WTC11 (cell line): ENCODE measurements at regions not wholly inside any gene's neighbourhood (a gene's known extent, or its start where the extent isn't known, plus 50 kb on each side); places are given as distances from the start of the nearest gene placed in this dataset.

Experiments
- ATAC-seq: fragments of 200-7000 bp; cut with Tn5 transposase; 2 replicates; pipeline ENCODE4 v1.10.0; 2021; ENCODE audit warnings: mild to moderate bottlenecking, moderate library complexity
- CTCF ChIA-PET: fragments of 300-600 bp; sonication (Branson Sonifier 250); formaldehyde crosslinking; loops from one replicate; lab custom pipeline; 2021; ENCODE audit warnings: antibody characterized with exemption; lab: Charles Lee
- POLR2A ChIA-PET: fragments of 350-600 bp; sonication (Branson Sonifier 250); formaldehyde crosslinking; loops from one replicate; lab custom pipeline; 2021; ENCODE audit warnings: antibody characterized with exemption; lab: Charles Lee
- DNase-seq: peaks from one replicate; pipeline ENCODE4 v3.0.0; 2021; ENCODE audit warnings: low spot score
- H3K27ac Mint-ChIP-seq: 2 replicates; pipeline ENCODE4 v1.8.0; 2021; ENCODE audit warnings: mixed read lengths
- H3K27me3 Mint-ChIP-seq: 2 replicates; pipeline ENCODE4 v1.8.0; 2021; ENCODE audit warnings: low read depth, mild to moderate bottlenecking, moderate library complexity, mixed read lengths
- H3K36me3 Mint-ChIP-seq: 2 replicates; pipeline ENCODE4 v1.8.0; 2021; ENCODE audit warnings: mixed read lengths
- H3K4me1 Mint-ChIP-seq: 2 replicates; pipeline ENCODE4 v1.8.0; 2022; ENCODE audit warnings: mixed read lengths
- H3K4me3 Mint-ChIP-seq: 2 replicates; pipeline ENCODE4 v1.8.0; 2021; ENCODE audit warnings: mild to moderate bottlenecking, moderate library complexity, mixed read lengths
- H3K9me3 Mint-ChIP-seq: 2 replicates; pipeline ENCODE4 v1.8.0; 2021; ENCODE audit warnings: mixed read lengths
- ESRRA ChIP-seq: sonication (generic); formaldehyde crosslinking; IDR thresholded peaks from 2 replicates; pipeline ENCODE4 v1.8.1; 2022; ENCODE audit warnings: mild to moderate bottlenecking, missing genetic modification reagents, borderline replicate concordance
- FOXP1 ChIP-seq: sonication (generic); formaldehyde crosslinking; IDR thresholded peaks from 2 replicates; pipeline ENCODE4 v1.8.0; 2022; ENCODE audit warnings: missing genetic modification reagents, mild to moderate bottlenecking, moderate library complexity, borderline replicate concordance
- HMGA2 ChIP-seq: fragments of 250-450 bp; sonication (Bioruptor Pico); IDR thresholded peaks from 2 replicates; pipeline ENCODE4 v1.4.0; 2021; ENCODE audit warnings: mild to moderate bottlenecking, moderate library complexity
- JAZF1 ChIP-seq: fragments of 250-450 bp; sonication (Bioruptor Pico); IDR thresholded peaks from 2 replicates; pipeline ENCODE4 v1.9.0; 2021; ENCODE audit warnings: moderate library complexity, mild to moderate bottlenecking, inconsistent platforms
- TEAD1 ChIP-seq: sonication (generic); formaldehyde crosslinking; IDR thresholded peaks from 2 replicates; pipeline ENCODE4 v1.8.0; 2022; ENCODE audit warnings: mild to moderate bottlenecking, missing genetic modification reagents
- TEAD4 ChIP-seq: sonication (generic); formaldehyde crosslinking; IDR thresholded peaks from 2 replicates; pipeline ENCODE4 v1.8.0; 2022; ENCODE audit warnings: mild to moderate bottlenecking, missing genetic modification reagents
- ZNF396 ChIP-seq: fragments of 250-450 bp; sonication (Bioruptor Pico); IDR thresholded peaks from 2 replicates; pipeline ENCODE4 v1.8.0; 2021; ENCODE audit warnings: mild to moderate bottlenecking, moderate library complexity, borderline replicate concordance
- ZNF416 ChIP-seq: fragments of 250-450 bp; sonication (Bioruptor Pico); IDR thresholded peaks from 2 replicates; pipeline ENCODE4 v1.9.0; 2021; ENCODE audit warnings: mild to moderate bottlenecking, inconsistent platforms
- ZNF671 ChIP-seq: fragments of 250-450 bp; sonication (Bioruptor Pico); IDR thresholded peaks from 2 replicates; pipeline ENCODE4 v1.8.0; 2021; ENCODE audit warnings: mild to moderate bottlenecking
- TF ChIP-seq, protein P1 (sequence below): sonication (generic); formaldehyde crosslinking; IDR thresholded peaks from 2 replicates; pipeline ENCODE4 v1.8.0; 2022; ENCODE audit warnings: mild to moderate bottlenecking, missing genetic modification reagents
- TF ChIP-seq, protein P2 (sequence below): sonication (generic); formaldehyde crosslinking; IDR thresholded peaks from 2 replicates; pipeline ENCODE4 v1.8.1; 2022; ENCODE audit warnings: missing genetic modification reagents, borderline replicate concordance
- TF ChIP-seq, protein P3 (sequence below): sonication (generic); formaldehyde crosslinking; IDR thresholded peaks from 2 replicates; pipeline ENCODE4 v1.8.1; 2023; ENCODE audit warnings: mild to moderate bottlenecking, missing genetic modification reagents, borderline replicate concordance
- TF ChIP-seq, protein P4 (sequence below): sonication (generic); formaldehyde crosslinking; IDR thresholded peaks from 2 replicates; pipeline ENCODE4 v1.8.1; 2022; ENCODE audit warnings: low read depth, missing genetic modification reagents, borderline replicate concordance
- TF ChIP-seq, protein P5 (sequence below): sonication (generic); formaldehyde crosslinking; conservative IDR thresholded peaks from 2 replicates; pipeline ENCODE4 v1.8.1; 2023; ENCODE audit warnings: mild to moderate bottlenecking, low read depth, missing genetic modification reagents, moderate library complexity

DNA sequence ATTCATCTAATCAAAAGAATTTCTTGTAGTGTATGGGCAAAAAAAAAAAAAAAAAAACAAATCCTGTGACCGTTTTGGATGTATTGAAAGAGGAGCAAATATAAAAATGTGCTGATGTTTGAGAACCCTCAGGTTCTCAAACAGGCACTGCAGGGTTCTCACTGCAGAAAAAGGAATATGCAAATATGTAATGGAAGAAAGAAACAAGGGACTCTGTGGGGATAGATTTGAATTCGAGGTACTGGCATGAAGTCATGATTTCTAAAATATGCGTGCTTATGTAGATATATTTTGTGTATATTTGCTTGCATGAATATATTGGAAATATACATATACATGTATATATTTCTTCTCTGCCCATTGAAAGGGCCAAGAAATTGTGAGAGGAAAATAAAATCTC is 365.0 kb upstream of the RUNX1 start (continued):
- TF ChIP-seq ZNF396 (CRISPR knock-in tag) (no peak), JAZF1 (CRISPR knock-in tag) (no peak), ESRRA (CRISPR knock-in tag) (no peak), ZNF671 (CRISPR knock-in tag) (no peak), HMGA2 (CRISPR knock-in tag) (no peak), TEAD4 (CRISPR knock-in tag) (no peak), TEAD1 (CRISPR knock-in tag) (no peak)

DNA sequence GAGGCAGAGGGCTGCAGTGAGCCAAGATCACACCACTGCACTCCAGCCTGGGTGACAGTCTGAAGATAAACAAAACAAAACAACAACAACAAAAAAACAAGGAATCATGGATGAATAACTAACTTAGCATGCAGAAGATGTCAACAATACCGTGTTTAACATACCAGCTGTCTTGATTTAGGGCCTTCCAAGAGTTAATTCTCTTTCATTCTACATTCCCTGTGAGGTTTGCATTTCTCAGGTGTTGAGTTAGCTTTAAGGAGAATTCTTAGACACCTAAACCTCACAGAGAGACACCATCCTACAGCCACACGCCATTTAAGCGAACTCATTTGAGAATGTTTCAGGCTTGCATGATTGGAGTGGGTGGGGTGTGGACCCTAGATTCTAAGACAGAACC is 363.1 kb upstream of the RUNX1 start:
- ATAC-seq (no peak), DNase-seq (no peak)
- ChIA-PET CTCF (interaction anchor here (0.7 to 1.7 kb wide), 2 partner anchors 12 to 1210 kb away, joined by 4 to 5 read pairs; no protein-coding TSS in a partner anchor), POLR2A (no interaction called here)
- Mint-ChIP-seq H3K27ac (no peak overlapping the region; the same call in 1 of the 2 replicates), H3K4me1 (peaks cover 32% of the 10 kb centered on the region), H3K4me3 (no peak overlapping the region), H3K9me3 (peaks cover 3% of the 10 kb centered on the region; the same call in 1 of the 2 replicates), H3K36me3 (no peaks in the 10 kb centered on the region; the same call in 1 of the 2 replicates), H3K27me3 (no peaks in the 10 kb centered on the region; the same call in 1 of the 2 replicates)
- no peak for TF ChIP-seq FOXP1 (CRISPR knock-in tag)
- TF ChIP-seq, protein P1, sequence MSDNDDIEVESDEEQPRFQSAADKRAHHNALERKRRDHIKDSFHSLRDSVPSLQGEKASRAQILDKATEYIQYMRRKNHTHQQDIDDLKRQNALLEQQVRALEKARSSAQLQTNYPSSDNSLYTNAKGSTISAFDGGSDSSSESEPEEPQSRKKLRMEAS (CRISPR knock-in tag): no peak
- TF ChIP-seq, protein P2, sequence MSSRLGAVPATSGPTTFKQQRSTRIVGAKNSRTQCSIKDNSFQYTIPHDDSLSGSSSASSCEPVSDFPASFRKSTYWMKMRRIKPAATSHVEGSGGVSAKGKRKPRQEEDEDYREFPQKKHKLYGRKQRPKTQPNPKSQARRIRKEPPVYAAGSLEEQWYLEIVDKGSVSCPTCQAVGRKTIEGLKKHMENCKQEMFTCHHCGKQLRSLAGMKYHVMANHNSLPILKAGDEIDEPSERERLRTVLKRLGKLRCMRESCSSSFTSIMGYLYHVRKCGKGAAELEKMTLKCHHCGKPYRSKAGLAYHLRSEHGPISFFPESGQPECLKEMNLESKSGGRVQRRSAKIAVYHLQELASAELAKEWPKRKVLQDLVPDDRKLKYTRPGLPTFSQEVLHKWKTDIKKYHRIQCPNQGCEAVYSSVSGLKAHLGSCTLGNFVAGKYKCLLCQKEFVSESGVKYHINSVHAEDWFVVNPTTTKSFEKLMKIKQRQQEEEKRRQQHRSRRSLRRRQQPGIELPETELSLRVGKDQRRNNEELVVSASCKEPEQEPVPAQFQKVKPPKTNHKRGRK (CRISPR knock-in tag): no peak
- TF ChIP-seq, protein P3, sequence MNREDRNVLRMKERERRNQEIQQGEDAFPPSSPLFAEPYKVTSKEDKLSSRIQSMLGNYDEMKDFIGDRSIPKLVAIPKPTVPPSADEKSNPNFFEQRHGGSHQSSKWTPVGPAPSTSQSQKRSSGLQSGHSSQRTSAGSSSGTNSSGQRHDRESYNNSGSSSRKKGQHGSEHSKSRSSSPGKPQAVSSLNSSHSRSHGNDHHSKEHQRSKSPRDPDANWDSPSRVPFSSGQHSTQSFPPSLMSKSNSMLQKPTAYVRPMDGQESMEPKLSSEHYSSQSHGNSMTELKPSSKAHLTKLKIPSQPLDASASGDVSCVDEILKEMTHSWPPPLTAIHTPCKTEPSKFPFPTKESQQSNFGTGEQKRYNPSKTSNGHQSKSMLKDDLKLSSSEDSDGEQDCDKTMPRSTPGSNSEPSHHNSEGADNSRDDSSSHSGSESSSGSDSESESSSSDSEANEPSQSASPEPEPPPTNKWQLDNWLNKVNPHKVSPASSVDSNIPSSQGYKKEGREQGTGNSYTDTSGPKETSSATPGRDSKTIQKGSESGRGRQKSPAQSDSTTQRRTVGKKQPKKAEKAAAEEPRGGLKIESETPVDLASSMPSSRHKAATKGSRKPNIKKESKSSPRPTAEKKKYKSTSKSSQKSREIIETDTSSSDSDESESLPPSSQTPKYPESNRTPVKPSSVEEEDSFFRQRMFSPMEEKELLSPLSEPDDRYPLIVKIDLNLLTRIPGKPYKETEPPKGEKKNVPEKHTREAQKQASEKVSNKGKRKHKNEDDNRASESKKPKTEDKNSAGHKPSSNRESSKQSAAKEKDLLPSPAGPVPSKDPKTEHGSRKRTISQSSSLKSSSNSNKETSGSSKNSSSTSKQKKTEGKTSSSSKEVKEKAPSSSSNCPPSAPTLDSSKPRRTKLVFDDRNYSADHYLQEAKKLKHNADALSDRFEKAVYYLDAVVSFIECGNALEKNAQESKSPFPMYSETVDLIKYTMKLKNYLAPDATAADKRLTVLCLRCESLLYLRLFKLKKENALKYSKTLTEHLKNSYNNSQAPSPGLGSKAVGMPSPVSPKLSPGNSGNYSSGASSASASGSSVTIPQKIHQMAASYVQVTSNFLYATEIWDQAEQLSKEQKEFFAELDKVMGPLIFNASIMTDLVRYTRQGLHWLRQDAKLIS (CRISPR knock-in tag): no peak
- TF ChIP-seq, protein P4, sequence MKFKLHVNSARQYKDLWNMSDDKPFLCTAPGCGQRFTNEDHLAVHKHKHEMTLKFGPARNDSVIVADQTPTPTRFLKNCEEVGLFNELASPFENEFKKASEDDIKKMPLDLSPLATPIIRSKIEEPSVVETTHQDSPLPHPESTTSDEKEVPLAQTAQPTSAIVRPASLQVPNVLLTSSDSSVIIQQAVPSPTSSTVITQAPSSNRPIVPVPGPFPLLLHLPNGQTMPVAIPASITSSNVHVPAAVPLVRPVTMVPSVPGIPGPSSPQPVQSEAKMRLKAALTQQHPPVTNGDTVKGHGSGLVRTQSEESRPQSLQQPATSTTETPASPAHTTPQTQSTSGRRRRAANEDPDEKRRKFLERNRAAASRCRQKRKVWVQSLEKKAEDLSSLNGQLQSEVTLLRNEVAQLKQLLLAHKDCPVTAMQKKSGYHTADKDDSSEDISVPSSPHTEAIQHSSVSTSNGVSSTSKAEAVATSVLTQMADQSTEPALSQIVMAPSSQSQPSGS: no peak
- no peak for TF ChIP-seq ZNF416 (CRISPR knock-in tag)

DNA sequence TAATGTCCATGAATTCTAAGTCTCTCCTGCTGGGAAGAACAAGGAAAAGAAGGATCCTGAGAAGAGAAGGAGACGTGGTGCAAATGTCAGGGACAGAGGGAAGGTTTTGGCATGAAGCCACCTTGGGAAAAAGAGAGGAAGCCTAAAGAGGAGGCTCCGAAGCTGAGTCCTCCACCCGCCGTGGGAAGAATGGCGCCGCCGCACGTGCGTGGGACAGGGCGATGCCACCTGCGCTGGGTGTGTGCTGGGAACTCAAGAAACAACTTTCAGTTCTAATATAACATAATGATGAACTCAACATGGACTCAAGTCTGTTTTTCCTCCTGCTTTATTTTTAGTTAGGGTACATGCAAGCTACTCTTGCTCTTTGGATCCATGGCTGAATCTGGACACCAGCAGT is 362.3 kb upstream of the RUNX1 start:
- Mint-ChIP-seq H3K36me3 (no peaks in the 10 kb centered on the region; the same call in 1 of the 2 replicates), H3K9me3 (peaks cover 3% of the 10 kb centered on the region; the same call in 1 of the 2 replicates), H3K4me3 (no peak overlapping the region), H3K27ac (no peak overlapping the region), H3K4me1 (peaks cover 35% of the 10 kb centered on the region), H3K27me3 (no peaks in the 10 kb centered on the region; the same call in 1 of the 2 replicates)
- ChIA-PET CTCF (no interaction called here), POLR2A (interaction anchor here (0.6 kb wide), 1 partner anchor 286 kb away, joined by 5 read pairs; no protein-coding TSS in a partner anchor)
- no peak for DNase-seq
- no peak for ATAC-seq
- TF ChIP-seq, protein P5, sequence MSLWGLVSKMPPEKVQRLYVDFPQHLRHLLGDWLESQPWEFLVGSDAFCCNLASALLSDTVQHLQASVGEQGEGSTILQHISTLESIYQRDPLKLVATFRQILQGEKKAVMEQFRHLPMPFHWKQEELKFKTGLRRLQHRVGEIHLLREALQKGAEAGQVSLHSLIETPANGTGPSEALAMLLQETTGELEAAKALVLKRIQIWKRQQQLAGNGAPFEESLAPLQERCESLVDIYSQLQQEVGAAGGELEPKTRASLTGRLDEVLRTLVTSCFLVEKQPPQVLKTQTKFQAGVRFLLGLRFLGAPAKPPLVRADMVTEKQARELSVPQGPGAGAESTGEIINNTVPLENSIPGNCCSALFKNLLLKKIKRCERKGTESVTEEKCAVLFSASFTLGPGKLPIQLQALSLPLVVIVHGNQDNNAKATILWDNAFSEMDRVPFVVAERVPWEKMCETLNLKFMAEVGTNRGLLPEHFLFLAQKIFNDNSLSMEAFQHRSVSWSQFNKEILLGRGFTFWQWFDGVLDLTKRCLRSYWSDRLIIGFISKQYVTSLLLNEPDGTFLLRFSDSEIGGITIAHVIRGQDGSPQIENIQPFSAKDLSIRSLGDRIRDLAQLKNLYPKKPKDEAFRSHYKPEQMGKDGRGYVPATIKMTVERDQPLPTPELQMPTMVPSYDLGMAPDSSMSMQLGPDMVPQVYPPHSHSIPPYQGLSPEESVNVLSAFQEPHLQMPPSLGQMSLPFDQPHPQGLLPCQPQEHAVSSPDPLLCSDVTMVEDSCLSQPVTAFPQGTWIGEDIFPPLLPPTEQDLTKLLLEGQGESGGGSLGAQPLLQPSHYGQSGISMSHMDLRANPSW: no peak
- TF ChIP-seq, all 79 proteins: peak for 0
